Astrocyte of the spinal cord (primary cell): ENCODE measurements at regions not wholly inside any gene's neighbourhood (a gene's known extent, or its start where the extent isn't known, plus 50 kb on each side); places are given as distances from the start of the nearest gene placed in this dataset.
A peak's percentile ranks its signal among the peaks of the same experiment; 100 is the strongest.

Source experiments
- DNase-seq: peaks from one replicate; pipeline ENCODE4 v3.0.0; 2011; ENCODE audit warnings: low read depth, low spot score
- H3K4me3 ChIP-seq: 2 replicates; pipeline ENCODE4 v1.5.1; 2011; ENCODE audit warnings: low read depth, mild to moderate bottlenecking, low read length, moderate library complexity
- in situ Hi-C: cut with HindIII; loops from 2 replicates; pipeline ENCODE4 v1.10.0; 2017; ENCODE audit warnings: low sequenced_read_pairs
- TF ChIP-seq, protein P1 (sequence below): IDR thresholded peaks from 2 replicates; pipeline ENCODE4 v1.5.1; 2012; ENCODE audit warnings: low read depth, mild to moderate bottlenecking, low read length, inconsistent platforms

DNA sequence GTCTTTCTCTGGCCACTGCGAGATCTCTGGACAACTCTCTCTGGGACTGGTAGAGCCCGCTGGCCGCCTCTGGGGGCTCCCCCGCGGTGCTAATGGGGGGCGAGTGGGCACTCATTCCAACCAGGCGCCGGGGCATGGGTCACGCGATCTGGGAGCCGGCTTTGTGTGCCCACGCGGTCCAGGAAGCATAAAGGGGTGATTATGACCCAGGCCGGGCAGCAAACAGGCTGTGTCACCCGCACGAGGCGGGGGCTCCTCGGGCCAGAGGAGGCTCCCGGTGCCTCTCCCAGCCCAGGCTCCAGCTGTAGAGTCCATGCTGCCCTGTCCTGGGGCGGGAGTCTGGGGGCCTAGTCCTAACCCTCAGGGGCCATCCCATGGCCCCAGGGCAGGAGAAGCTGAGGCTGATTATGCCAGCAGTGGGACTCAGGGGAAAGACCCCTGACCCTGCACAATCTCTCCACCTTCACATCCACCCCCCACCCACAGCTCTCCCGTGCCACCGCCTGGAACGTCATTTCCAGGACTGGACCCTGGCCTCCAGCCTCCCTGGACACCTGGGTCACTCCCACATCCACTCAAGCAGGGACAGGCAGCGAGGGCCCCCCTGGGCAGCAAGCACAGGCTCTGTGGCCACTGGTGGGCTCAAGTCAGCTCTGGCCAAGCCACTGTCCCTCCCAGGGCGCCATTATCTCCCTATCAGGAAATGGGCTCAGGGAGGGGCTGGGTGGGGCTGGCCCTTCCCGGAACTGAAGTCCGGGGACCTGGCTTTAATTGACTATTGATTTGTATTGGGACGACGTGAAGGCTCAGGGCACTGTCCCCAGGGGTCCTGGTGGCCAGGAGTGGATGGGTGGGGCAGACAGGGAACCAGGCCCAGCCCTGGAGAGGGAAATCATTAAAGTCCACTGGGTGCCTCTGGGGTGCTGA, 50.0 kb downstream of the PTPRS start:
- TF ChIP-seq, protein P1, sequence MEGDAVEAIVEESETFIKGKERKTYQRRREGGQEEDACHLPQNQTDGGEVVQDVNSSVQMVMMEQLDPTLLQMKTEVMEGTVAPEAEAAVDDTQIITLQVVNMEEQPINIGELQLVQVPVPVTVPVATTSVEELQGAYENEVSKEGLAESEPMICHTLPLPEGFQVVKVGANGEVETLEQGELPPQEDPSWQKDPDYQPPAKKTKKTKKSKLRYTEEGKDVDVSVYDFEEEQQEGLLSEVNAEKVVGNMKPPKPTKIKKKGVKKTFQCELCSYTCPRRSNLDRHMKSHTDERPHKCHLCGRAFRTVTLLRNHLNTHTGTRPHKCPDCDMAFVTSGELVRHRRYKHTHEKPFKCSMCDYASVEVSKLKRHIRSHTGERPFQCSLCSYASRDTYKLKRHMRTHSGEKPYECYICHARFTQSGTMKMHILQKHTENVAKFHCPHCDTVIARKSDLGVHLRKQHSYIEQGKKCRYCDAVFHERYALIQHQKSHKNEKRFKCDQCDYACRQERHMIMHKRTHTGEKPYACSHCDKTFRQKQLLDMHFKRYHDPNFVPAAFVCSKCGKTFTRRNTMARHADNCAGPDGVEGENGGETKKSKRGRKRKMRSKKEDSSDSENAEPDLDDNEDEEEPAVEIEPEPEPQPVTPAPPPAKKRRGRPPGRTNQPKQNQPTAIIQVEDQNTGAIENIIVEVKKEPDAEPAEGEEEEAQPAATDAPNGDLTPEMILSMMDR, result no peak
- DNase-seq, result no peak
- no peak overlapping the region for H3K4me3 ChIP-seq
- in situ Hi-C loops, result no loop called here

DNA sequence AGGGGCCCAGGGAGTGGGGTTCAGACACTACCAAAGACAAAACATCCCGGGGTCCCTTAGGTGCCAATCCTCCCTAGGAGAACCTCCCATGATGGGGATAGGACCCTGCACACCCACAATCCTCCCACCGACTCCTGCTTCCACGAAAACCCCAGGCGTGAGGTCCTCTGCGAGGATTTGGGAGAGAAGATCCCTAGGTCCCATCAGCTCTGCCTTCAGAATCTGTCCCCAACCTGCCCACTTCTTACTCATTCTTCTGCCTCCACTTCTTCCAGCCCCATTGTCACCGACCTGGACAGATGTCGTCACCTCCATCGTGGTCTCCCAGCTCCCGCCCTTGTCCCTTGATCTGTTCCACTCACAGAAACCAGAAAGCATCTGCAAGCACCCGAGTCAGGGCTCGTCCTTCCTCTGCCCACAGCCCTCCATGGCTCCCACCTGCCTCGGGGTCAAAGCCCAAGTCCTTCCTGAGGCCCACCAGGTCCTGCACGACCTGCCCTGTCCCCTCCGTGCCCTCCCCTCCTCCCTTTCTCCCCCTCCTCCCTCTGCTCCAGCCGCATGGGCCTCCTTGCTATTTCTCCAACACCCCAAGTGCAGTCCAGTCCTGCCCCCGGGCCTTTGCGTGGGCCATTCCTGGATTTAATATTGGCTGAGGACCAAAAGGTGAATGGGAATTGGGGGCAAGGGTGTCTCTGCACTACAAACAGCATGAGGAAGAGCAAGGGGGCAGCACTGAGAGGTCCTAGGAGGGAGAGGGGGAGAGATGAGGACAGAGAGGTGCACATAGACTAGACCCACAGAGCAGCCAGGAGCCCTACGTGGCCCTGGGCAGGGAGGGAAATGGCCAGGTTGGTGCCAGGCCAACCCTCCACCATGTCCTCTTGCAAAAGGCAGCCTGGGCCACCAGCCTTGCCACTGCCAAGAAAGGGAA, 51.3 kb downstream of the PTPRS start:
- DNase-seq, result no peak
- in situ Hi-C loops, result no loop called here
- TF ChIP-seq, protein P1, result peak; percentile 12
- no peak overlapping the region for H3K4me3 ChIP-seq

DNA sequence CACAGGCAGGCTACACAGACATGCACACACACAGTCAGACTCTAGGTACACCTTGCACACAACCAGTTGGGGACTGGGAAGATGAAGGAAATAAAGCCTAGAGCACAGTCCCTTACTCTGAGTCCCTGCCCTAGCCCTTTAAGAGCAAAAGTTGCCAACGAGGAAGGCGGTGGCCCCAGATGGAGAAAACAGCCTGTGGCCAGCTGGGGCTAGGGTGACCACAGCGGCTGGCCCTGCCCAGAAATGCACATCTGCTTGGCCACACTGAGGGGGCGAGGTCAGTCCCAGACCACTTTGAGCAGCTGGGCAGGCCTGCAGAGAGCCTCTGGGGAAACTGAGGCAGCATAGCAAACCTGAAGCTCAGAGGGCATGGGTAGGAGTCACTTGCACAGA, 52.3 kb downstream of the PTPRS start:
- H3K4me3 ChIP-seq, result no peak overlapping the region
- in situ Hi-C loops, result no loop called here
- TF ChIP-seq, protein P1, result no peak
- DNase-seq, result no peak

DNA sequence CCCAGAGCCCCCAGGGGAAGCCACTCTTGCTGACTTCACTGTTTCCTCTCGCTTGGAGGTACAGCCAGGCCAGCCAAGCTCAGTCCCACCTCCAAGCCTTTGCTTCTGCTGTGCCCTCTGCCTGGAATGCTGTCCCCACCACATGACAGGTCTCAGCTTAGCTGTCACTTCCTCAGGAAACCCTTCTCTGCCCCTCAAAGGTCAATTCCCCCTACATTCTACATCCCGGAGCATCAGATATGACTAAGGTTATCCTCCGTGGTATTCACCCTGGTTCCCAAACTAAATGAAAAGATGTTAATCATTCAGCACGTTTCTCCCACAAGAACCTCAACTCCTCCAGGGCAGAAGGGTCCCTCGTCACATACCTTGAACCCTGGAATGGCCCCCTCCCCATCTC, 53.5 kb downstream of the PTPRS start:
- TF ChIP-seq, protein P1, result no peak
- in situ Hi-C loops, result no loop called here

DNA sequence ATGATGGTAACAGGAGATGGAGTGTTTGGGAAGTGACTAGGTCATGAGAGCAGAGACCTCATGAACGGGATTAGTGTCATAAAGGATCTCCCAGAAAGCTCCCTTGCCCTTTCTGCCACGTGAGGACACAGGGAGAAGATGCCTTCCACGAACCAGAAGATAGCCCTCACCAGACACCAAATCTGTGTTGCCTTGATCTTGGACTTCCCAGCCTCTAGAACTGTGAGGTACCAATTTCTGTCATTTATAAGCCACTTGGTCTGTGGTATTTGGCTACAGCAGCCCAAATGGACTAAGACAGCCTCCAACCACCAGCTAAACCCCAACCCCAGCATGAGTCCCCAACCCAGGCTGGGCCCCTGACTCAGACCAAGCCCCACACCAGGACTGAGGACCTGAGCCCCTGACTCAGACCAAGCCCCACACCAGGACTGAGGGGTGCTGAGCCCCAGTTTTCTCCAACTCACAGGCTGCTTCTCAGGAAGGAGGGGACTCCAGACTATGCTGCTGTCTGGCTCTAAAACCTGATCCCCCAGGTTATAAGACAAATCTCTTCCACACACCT, 54.1 kb downstream of the PTPRS start:
- no peak for DNase-seq
- TF ChIP-seq, protein P1, result no peak
- H3K4me3 ChIP-seq, result no peak overlapping the region
- in situ Hi-C loops, result no loop called here

More for the DNA sequence above, 53.5 kb downstream of the PTPRS start:
- DNase-seq, result no peak
- no peak overlapping the region for H3K4me3 ChIP-seq

DNA sequence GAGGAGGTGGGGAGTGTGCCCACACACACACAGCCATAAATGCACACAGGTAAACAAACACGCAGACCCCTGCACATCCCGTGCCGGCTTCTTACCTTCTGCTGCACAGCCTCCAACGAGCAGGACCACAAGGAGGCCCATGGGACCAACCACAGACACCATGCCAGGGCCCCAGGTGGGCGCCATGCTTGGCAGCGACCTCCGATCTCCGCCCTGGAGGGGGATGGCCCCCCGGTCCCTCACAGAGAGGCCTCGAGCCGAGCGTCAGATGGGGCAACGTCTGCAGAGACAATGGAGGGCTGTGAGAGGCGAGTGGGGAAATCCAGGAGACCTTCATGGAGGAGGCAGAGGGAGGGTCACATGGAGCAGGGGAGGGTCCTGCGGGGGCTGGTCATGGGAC, 54.7 kb downstream of the PTPRS start:
- no peak for DNase-seq
- in situ Hi-C loops, result no loop called here
- TF ChIP-seq, protein P1, result no peak
- H3K4me3 ChIP-seq, result no peak overlapping the region
